Stimulated activated CD8-positive, alpha-beta memory T cell treated with anti-CD3 and anti-CD28 coated beads, Interleukin-2, amount 100 ng/mL, for 1 hour (primary cell): ENCODE measurements at regions not wholly inside any gene's neighbourhood (a gene's known extent, or its start where the extent isn't known, plus 50 kb on each side); places are given as distances from the start of the nearest gene placed in this dataset.
"Not testable (repeated sequence)": the region's sequence is repeated elsewhere in the genome, so short reads cannot be mapped to it uniquely, and the experiment has no call there.

Experiments used
- DNase-seq, 2 donors: peaks; one replicate each; pipeline ENCODE4 v3.0.0-alpha.2; 2020; ENCODE audit warnings: low read depth in 2 of 2

GRCh38 chr16:33009468-33009867, 184.6 kb upstream of the TP53TG3C start:
- peak in 1 of 2 donors; percentile 14 for DNase-seq

- not testable (repeated sequence) for DNase-seq
Observed at GRCh38 chr16:33027121-33027520, 166.9 kb upstream of the TP53TG3C start.

DNA sequence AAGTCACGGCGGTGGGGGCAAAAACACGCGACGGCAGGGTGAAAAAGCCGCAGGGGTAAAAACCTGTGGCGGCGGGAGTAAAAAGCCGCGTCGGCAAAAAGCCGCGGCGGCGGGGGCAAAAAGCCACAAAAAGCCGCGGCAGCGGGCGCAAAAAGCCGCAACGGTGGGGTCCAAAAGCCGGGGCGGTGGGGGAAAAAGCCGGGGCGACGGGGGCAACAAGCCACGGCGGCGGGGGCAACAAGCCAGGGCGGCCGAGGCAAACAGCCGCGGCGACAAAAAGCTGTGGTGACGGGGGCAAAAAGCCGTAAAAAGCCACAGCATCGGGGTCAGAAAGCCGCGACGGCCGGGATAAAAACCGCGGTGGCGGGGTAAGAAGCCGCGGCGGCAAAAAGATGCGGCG, 166.1 kb upstream of the TP53TG3C start:
- DNase-seq: not testable (repeated sequence)

GRCh38 chr16:33028707-33029390, 165.2 kb upstream of the TP53TG3C start:
- not testable (repeated sequence) for DNase-seq

GRCh38 chr16:33048849-33049248, 145.2 kb upstream of the TP53TG3C start:
- DNase-seq: not testable (repeated sequence)

GRCh38 chr16:33059206-33059605, 134.8 kb upstream of the TP53TG3C start:
- no peak for DNase-seq

GRCh38 chr16:33059654-33060421, 134.2 kb upstream of the TP53TG3C start:
- not testable (repeated sequence) for DNase-seq

DNA sequence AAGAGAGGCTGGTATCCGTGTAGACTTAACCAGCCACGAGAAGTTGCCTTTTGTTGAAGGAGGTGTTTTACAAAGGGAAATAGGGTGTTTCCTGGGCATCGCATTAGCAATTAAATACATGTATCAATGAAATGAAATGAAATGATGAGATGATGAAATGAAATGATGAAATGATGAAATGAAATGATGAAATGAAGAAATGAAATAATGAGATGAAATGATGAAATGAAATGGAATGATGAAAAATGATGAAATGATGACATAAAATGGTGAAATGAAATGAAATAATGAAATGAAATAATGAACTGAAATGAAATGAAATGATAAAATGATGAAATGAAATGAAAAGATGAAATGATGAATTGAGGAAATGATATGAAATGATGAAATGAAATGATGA, 131.3 kb upstream of the TP53TG3C start:
- DNase-seq: not testable (repeated sequence)

GRCh38 chr16:33063365-33064170, 130.5 kb upstream of the TP53TG3C start:
- not testable (repeated sequence) for DNase-seq

DNA sequence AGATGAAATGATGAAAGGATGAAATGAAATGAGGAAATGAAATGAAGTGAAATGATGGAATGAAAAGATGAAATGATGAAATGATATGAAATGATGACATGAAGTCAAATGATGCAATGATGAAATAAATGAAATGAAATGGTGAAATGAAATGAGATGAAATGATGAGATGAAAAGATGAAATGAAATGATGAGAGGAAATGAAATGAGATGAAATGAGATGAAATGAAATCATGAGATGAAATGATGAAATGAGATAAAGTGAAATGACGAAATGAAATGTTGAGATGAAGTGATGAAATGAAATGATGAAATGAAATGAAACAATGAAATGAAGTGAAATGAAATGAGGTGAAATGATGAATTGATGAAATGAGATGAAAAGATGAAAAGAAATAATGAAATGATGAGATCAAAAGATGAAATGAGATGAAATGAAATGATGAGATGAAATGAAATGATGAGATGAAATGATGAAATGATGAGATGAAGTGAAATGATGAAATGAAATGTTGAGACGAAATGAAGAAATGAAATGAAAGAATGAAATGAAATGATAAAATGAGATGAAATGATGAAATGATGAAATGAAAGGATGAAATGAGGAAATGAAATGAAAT, 129.5 kb upstream of the TP53TG3C start:
- DNase-seq: not testable (repeated sequence)
